Endothelial cell of hepatic sinusoid (primary cell): ENCODE measurements at regions not wholly inside any gene's neighbourhood (a gene's known extent, or its start where the extent isn't known, plus 50 kb on each side); places are given as distances from the start of the nearest gene placed in this dataset.

Experiments used
- in situ Hi-C: cut with HindIII; loops from 2 replicates; pipeline ENCODE4 v1.10.0; 2017; ENCODE audit warnings: low sequenced_read_pairs

DNA sequence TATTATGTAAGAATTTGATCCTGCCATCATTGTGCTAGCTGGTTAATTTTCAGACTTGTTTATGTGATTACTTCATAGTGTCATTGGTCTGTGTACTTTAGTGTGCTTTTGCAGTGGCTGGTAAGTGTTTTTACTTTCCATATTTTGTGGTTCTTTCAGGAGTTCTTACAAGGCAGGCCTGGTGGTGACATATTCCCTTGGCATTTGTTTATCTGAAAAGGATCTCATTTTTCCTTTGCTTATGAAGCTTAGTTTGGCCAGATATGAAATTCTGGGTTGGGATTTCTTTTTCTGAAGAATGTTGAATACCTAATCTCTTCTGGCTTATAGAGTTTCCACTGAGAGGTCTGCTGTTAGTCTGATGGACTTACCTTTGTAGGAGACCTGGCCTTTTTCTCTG is 72.8 kb upstream of the MC4R start:
- in situ Hi-C loops, result no loop called here

DNA sequence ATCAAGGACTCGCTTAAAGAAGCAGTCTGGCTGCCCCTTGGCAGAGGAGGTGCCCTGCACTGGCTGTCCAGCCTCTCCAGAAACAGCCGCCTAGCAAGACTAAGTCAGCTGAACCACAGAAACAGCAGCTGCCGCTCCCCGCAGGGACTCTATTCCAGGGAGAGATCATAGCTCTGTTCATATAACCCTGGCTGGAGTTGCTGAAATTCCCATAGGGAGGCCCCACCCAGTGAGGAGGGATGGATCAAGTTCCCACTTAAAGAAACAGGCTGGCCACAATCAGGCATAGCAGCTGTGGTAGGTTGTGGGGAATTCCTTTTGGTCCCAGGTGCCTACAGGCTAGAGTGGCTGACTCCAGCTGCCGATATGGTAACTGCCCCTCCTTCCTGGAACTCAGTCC is 74.2 kb upstream of the MC4R start:
- in situ Hi-C loops, result no loop called here

DNA sequence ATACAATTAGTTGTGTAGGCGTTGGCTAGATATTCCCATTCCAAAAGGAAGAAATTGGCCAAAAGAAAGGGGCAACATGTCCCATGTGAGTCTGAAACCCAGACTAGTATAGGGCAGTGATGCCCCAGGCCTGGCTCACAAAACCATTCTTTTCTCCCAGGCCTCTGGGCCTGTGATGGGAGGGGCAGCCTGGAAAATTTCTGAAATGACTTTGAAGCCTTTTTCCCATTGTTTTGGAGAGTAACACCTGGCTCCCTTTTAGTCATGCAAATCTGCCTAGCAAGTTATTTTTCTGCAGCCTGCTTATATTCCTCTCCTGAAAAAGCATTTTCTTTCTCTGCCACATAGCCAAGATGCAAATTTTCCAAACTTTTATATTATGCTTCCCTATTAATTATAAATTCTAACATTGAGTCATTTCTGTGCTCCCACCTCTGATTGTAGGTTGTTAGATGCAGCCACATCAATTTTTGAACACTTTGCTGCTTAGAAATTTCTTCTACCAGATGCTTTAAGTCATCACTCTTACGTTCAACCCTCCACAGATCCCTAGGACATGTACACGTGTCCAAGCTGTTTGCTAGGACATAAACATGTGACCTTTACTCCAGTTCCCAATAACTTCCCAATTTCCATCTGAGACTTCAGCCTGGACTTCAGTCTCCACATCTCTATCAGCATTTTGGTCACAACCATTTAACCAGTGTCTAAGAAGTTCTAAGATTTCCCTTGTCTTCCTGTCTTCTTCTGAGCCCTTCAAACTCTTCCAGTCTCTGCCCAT is 76.1 kb upstream of the MC4R start:
- in situ Hi-C loops, result no loop called here

DNA sequence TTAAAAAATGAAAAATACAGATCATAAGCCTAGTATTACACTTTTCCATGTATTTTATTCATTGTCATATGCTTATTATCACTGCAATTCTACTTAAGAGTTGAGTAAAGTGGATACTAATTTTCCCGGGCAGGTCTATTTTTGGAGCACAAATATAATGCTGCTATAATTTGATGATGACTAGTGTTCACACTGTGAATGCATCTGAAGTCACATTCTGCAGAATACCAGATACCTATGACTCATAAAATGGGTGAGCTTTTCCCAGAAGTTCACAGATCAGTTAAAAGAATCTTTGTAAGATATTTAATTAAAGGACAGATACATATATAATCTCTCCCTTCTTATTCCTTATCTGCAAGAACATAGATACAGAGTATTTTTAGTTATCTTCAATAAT is 79.8 kb upstream of the MC4R start:
- in situ Hi-C loops, result no loop called here

DNA sequence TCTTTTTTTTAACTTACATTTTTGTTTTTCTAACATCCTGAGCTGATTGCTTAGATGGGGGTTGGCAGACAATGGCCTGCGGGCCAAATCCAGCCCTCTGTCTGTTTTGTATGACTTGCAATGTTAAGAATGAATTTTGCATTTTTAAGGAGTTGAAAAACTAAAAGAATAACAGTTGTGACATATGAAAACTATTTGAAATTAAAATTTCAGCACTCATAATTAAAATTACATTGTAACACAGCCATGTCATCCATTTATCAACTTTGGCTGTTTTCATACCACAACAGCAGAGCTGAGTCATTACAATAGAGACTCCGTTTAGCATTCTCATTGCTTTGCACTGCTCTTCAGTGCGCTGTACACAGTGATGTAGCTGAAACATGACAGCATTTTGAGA is 94.1 kb upstream of the MC4R start:
- in situ Hi-C loops, result no loop called here

DNA sequence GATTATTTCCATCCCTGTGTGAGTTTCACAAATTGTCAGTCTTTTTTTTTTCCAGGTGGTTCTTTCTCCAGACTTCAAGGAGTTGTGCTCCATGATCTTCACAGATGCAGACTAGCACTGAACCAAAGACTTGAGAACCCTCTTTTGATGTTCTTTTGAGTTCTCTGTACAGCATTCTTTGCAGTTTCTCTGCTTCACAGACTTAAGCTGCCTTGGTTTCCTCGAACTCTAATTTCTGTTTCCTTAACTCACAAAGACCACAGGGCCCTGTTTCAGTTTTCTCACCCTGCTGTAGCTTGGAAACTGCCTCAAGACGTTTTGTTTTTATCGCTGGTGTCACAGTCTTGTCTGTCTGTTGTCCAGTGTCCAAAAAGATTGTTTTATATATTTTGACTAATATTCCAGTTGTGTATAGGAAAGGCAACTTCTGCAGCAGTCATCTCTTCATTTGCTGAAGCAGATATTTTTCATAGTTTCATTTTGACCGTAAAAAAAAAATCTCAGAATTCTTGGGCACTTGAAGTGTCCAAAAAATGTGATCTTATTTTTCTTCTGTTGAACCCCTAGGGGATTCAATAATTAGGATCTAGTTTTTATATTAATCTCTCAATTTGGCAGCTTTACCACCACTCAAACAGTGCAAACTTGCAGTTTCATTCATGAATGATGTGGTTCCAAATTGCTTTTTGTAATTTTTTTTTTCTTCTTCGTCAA is 97.0 kb upstream of the MC4R start:
- in situ Hi-C loops, result no loop called here

DNA sequence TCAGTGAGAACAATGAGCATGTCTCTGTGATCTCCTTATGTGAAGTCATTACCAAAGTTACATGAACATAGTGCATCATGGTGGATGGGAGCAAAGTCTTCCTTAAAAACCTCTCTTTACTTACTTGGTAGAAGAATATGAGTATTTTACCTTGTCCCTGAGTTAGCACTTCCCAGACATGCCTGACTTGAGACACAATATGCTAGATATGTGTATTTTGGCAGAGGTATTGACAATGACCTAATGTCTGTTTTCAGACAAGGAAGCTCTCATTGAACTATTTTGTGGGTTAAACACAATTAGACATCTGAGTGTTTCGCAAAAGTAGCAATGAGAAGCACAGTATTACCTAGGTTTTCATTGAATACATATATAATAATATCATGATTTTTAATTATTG is 99.1 kb upstream of the MC4R start:
- in situ Hi-C loops, result no loop called here

DNA sequence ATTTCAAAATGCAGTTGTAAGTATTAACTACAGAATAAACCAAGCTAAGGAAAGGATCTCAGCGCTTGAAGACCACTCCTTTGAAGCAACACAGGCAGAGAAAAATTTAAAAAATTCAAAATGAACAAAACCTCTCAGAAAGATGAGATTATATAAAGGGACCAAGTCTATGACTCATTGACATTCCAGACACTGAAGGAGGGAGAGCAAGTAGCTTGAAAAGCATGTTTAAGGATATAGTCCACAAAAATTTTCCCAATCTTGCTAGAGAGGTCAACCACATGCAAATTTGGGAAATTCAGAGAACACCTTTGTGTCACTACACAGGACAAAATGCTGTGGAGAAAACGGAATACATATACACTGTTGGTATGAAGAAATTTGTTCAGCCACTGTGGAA is 112.6 kb upstream of the MC4R start:
- in situ Hi-C loops, result no loop called here

DNA sequence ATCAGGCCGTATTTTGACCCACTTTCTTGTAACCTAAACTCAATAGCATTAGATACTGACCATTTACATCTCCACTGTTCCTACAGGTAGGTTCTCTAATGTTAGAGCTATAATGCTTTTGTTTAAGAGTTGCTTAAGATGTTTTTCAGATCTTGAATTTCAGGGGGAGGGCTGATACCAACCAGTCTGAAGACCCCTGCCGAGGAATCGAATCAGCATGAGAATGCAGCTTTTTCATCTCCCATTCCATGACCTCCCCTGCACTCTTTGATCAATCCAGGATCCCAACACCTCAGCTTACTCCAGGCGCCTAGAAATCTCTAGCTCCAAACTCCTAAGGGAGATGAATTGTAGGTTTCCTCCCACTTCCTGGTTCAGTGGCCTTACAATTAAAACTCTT is 120.5 kb upstream of the MC4R start:
- in situ Hi-C loops, result no loop called here

DNA sequence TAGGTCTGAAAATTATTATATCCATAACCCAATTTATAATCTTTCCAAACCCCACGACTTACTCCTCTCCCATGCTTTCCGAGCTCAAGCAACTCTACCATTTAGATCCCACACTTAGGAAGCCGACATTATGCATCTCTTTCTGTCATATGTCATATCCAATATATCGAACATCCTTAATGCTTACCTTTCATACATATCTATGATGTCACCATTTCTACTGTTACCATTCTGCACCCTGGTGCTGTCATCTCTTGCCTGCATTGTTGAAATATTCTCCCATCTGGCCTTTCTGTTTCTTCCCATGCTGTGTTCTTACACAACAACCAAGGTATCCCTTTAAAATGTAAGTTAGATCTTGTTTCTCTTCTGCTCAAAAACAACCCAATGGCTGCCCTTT is 127.1 kb upstream of the MC4R start:
- in situ Hi-C loops, result no loop called here

DNA sequence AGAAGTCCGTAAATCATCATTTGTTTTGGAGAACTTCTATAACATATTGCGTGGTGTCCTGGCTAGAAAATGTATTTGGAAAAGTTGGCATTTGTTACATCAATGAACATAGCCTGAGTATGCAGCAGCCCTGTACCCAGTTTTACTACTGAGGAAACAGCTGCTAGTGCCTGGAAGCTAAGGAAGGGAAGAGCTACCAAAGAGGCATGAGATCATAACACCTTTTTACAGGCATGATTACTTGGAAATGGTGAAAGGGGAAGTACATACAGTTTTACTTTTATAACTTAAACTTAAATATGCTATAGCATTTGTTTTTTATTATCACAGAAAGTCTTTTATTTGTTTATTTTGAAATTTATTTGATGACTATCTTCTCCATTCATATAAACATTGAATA is 128.4 kb upstream of the MC4R start:
- in situ Hi-C loops, result no loop called here

DNA sequence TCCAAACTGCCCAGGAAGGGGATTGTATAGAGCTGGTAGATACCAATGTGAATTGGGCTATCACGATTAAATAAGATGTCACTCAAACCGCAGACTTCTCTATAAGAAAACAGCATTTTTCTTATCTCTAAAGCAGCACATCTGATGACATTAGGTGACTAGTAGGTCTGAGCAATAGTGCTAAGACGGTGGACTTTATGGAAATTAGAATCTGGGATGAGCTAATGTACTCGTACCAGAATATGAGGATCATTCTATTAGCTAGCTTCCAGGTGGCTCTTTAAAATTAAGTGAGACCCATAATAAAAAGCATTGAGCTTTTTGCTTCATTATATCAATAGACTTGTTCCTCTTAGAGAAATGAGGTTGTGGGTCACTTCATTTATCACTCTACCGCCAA is 130.0 kb upstream of the MC4R start:
- in situ Hi-C loops, result no loop called here

DNA sequence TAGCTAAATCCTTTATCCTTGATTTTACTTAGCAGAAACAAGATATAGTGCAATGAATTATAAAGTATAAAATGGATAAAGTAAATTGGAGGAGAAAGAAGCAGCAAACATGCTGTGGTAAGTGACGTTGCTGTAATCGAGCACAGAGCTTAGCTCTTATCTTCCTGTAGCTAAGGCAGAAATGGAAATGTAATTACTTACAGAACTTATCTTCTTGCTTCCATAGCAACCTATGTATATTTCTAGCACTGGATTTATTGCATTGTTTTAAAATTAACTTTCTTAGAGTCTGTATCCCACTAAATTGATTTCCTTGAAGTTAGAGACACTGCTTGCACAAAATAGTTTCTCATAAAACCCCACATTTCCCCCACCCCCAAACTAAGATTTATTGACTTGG is 130.6 kb upstream of the MC4R start:
- in situ Hi-C loops, result no loop called here

DNA sequence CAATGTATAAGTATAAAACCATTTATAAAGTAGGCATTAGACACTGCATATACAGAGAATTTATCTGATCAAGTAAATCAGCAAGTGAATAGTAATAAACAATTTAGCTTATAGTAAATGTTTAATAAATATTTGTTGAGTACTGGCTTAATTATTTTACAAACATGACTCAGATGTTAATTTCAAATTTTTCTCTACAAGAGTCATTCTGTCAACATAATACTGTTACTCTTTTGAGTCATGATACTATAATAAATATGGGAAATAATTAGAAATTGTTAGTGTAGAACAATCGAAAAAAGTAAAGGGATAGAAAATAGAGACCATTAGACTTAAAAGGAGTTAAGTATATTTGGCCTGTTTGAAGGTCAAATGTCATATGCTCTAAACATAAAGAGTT is 133.6 kb upstream of the MC4R start:
- in situ Hi-C loops, result no loop called here

DNA sequence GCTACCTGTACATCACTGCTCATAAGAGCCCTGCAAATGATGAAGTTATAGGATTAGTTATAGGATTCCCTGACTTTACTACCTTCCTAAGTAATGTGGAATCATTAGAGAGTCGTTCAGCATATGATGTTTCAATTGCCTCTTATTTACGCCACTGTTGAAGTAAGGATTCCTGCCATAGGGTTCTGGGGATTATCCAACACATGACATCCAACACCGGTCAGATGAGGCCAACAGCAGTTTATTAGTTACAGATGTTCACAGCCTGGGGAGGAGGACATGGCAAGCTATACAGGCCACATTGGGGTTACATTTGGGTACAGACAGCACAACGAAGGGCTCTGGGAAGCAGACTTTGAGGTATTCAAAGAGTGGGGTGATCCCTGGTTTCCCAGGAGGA is 134.1 kb upstream of the MC4R start:
- in situ Hi-C loops, result no loop called here

DNA sequence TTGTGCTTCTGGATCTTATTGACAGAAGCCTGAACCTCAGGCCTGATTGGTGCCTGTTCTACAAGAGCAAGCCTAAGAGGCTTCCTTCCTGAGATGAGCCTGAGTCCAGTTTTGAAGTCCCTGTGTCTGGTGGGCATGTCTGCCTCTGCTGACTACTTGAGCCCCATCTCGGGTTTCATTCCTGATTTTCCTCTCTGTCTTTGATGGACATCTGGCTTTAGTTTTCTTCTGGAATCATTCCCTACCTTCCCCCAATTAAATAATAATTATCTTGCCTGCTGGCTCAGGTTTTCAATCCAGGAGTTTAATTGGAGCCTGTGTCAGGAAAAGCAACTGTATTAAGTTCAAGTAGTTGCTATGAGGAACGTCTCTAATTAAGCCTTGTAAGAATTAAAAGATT is 135.5 kb upstream of the MC4R start:
- in situ Hi-C loops, result no loop called here

DNA sequence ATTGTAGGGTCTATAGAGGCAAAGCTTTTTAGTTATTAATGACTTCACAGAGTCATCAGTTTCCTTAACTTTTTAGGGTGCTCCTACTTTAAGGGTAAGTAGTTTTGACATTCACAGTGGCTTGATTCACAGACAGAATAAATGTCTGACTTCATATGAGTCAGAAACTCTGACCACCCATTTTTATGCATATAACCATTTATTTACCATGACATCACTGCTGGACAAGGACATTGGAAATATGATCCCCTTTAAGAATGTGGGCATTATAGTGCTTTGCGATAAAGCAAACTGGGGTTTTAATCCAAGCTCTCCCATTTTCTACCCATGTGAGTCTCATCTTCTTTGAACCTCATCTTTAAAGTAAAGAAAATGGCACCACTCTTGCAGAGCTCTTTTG is 162.0 kb upstream of the MC4R start:
- in situ Hi-C loops, result no loop called here

DNA sequence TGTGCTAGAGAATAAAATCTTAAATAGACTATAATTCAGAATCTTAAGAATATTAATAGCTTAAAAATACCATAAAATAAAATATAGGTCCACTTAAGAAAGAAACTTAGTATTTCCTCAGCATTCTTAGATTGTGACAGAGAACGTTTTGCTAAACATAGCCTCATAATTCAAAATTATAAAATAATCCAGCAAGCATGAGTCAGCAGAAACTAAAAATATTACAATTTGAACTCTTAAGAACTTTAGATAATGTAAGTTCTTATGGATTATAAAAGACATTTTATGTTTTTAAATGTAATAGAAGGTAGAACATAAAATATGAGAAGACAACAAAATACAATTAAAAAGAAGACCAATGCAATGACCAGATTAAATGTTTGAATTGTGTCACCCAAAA is 164.5 kb upstream of the MC4R start:
- in situ Hi-C loops, result no loop called here

DNA sequence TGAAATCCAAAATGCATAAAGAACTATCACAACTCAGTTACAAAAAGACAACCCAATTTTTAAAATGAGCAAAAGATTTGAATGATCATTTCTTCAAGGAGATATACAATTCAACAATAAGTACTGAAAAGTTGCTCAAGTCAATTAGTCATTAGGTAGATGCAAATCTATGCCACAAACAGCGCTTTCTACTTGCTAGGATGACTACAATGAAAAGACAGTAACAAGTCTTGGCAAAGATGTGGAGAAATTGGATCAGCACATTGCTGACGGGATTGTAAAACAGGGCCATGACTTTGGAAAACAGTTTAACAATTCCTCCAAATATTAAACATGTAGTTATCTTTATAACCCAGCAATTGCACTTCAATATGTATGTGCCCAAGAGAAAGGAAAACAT is 166.3 kb upstream of the MC4R start:
- in situ Hi-C loops, result no loop called here

DNA sequence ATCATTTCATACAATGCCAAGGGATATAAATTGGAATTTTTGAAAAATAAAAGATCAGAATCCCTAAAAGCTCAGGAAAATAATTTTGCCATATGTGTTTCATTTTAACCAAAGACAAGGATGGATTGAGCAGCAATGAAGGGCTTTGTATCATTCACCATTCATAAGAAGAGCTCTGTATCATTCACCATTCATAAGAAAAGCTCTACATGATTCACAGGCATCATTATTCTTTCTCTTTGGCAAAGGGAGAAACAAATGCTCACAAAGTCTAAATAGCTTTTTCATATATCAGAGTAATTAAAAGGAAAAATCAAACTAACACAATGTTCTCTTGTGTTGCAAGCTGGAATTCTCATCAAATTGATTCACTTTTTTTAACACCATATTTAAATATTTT is 169.1 kb upstream of the MC4R start:
- in situ Hi-C loops, result no loop called here

DNA sequence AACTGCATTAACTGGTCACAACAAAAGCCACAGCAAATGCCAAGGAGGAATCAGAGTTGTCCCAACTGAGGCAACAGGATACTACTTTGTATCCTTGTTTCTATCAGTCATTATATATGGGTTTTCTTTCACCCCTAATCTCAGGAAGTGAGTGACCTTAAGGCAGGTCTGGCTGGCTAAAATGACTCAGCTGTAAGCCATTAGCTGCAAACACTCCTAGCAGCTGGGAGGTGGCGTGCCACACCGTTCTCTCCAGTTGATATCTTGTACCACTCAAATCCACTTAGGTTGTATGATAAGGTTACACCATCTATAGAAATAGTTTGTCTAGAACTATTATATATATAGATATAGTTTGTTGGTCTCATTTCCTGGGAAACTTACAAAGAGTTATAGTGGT is 171.1 kb upstream of the MC4R start:
- in situ Hi-C loops, result no loop called here

DNA sequence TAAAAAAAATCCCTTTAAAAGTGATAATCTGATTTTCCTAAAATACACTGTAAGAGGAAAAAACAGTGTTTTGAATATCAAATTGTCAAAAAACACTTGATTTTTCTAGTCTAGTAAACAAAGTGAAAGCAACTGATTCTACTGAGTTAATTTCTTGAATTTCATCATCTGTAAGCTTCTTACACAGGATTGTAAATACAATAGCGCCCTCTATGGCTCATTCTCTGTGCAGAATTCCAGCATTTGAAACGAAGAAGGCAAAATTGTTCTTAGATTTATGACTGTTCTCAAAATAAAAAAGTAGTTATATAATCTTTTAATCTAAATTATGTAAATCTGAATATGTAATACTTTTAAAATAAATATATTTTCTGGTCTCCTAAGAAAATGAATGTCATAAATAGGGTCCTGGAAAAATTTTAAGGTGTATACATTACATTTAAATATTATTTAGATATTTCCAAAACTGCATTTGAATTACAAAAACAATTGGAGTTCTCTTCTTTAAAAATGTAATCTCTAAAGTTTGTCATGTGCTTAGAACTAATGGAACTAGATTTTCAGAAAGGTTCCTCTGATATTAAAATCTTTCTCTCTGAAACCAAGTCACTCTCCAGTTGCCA is 176.9 kb upstream of the MC4R start:
- in situ Hi-C loops, result no loop called here
